HCT116 (cell line): ENCODE measurements at regions not wholly inside any gene's neighbourhood (a gene's known extent, or its start where the extent isn't known, plus 50 kb on each side); places are given as distances from the start of the nearest gene placed in this dataset.

Experiments used
- ATAC-seq: fragments of 200-7000 bp; cut with Tn5 transposase; 2 replicates; pipeline ENCODE4 v1.9.1; 2020; ENCODE audit warnings: mild to moderate bottlenecking, moderate library complexity
- BruUV-seq: library from RNA; stranded (reverse); fragments of 400-500 nt; replicated peaks from 2 replicates; lab custom pipeline; 2021; lab: Mats Ljungman, UMichigan
- CTCF ChIA-PET: fragments of 300-600 bp; sonication (Branson Sonifier 250); formaldehyde crosslinking; loops from one replicate; lab custom pipeline; 2021; ENCODE audit warnings: antibody characterized with exemption; lab: Charles Lee
- POLR2A ChIA-PET: fragments of 300-600, 350-600 bp; sonication (Branson Sonifier 250); formaldehyde crosslinking; loops from one replicate; lab custom pipeline; 2021; ENCODE audit warnings: antibody characterized with exemption; lab: Charles Lee
- RAD21 ChIA-PET, 2 experiments: fragments of 300-600 bp; sonication (Branson Sonifier 250); formaldehyde crosslinking; loops; one replicate each; lab custom pipeline; 2023; ENCODE audit warnings: low total read pairs in 2 of 2; ENCODE audit not compliant: uncharacterized antibody in 2 of 2, unreplicated experiment in 2 of 2, low non-redundant PET in 1 of 2; lab: Charles Lee
- DNase-seq: peaks from one replicate; pipeline ENCODE4 v3.0.0-alpha.2; 2010; ENCODE audit warnings: low read depth, low spot score
- H2AFZ ChIP-seq: fragments of 200-600 bp; shearing (Covaris generic), sonication (generic); 2 replicates; pipeline ENCODE4 v1.6.1; 2017; ENCODE audit warnings: low read depth, mixed run types, mixed read lengths, antibody characterized with exemption, low read length; ENCODE audit not compliant: poor library complexity, severe bottlenecking
- H3K27ac ChIP-seq: 2 replicates; pipeline ENCODE4 v1.5.1; 2012; ENCODE audit warnings: low read depth, low read length
- H3K27me3 ChIP-seq: fragments of 200-600 bp; sonication (generic); 2 replicates; pipeline ENCODE4 v1.6.1; 2016; ENCODE audit warnings: mixed run types, low read length, mixed read lengths; ENCODE audit not compliant: insufficient read depth
- H3K36me3 ChIP-seq, 2 experiments: fragments of 200-500 bp in 1 of 2; fragments of 200-600 bp in 1 of 2; sonication (Bioruptor generic) in 1 of 2; sonication (generic) in 1 of 2; 2 replicates each; pipeline versions ENCODE4 v1.5.1 to v1.6.1; 2014 to 2016; ENCODE audit warnings: low read length in 2 of 2, inconsistent platforms in 1 of 2, mixed read lengths in 1 of 2, mixed run types in 1 of 2; ENCODE audit not compliant: insufficient read depth in 2 of 2, control insufficient read depth in 1 of 2
- H3K4me1 ChIP-seq, 2 experiments: fragments of 200-600 bp in 1 of 2; sonication (generic) in 1 of 2; 2 replicates each; pipeline versions ENCODE4 v1.5.1 to v1.6.1; 2012 to 2017; ENCODE audit warnings: low read length in 2 of 2, inconsistent platforms in 1 of 2, mild to moderate bottlenecking in 1 of 2, mixed read lengths in 1 of 2, mixed run types in 1 of 2, moderate library complexity in 1 of 2; ENCODE audit not compliant: insufficient read depth in 2 of 2, control insufficient read depth in 1 of 2
- H3K4me2 ChIP-seq: fragments of 200-600 bp; sonication (generic); 2 replicates; pipeline ENCODE4 v1.6.1; 2017; ENCODE audit warnings: mixed run types, low read length, mixed read lengths
- H3K4me3 ChIP-seq, 2 experiments: fragments of 200-600 bp in 1 of 2; sonication (generic) in 1 of 2; replicated peaks in 1 of 2; 2 replicates each; pipeline ENCODE4 v1.5.1; 2011 to 2016; ENCODE audit warnings: low read length in 2 of 2, control low read depth in 1 of 2, low read depth in 1 of 2, mild to moderate bottlenecking in 1 of 2, mixed read lengths in 1 of 2, mixed run types in 1 of 2
- H3K79me2 ChIP-seq: fragments of 200-600 bp; sonication (generic); 2 replicates; pipeline ENCODE4 v1.6.1; 2017; ENCODE audit warnings: mild to moderate bottlenecking, mixed run types, low read length, moderate library complexity, mixed read lengths; ENCODE audit not compliant: insufficient read depth
- H3K9ac ChIP-seq: fragments of 200-600 bp; sonication (generic); 2 replicates; pipeline ENCODE4 v1.6.1; 2016; ENCODE audit warnings: low read length, mixed read lengths
- H3K9me2 ChIP-seq: fragments of 200-600 bp; sonication (generic), shearing (Covaris generic); 2 replicates; pipeline ENCODE4 v1.6.1; 2017; ENCODE audit warnings: mixed run types, mild to moderate bottlenecking, moderate library complexity; ENCODE audit not compliant: insufficient read depth
- H3K9me3 ChIP-seq, 2 experiments: fragments of 200-500 bp in 1 of 2; fragments of 200-600 bp in 1 of 2; sonication (Bioruptor generic) in 1 of 2; sonication (generic) in 1 of 2; 2 replicates each; pipeline ENCODE4 v1.6.1; 2014 to 2017; ENCODE audit warnings: low read length in 2 of 2, mixed read lengths in 2 of 2, inconsistent platforms in 1 of 2, low read depth in 1 of 2, mild to moderate bottlenecking in 1 of 2, mixed run types in 1 of 2, moderate library complexity in 1 of 2; ENCODE audit not compliant: control insufficient read depth in 1 of 2, insufficient read depth in 1 of 2
- H4K20me1 ChIP-seq: fragments of 200-600 bp; sonication (generic), shearing (Covaris generic); 2 replicates; pipeline ENCODE4 v1.6.1; 2017; ENCODE audit warnings: mixed run types, mild to moderate bottlenecking, moderate library complexity; ENCODE audit not compliant: insufficient read depth
- ATF3 ChIP-seq: IDR thresholded peaks from 2 replicates; pipeline ENCODE4 v1.6.1; 2012
- EGR1 ChIP-seq: IDR thresholded peaks from 2 replicates; pipeline ENCODE4 v1.6.1; 2012; ENCODE audit warnings: low read depth
- EZH2phosphoT487 ChIP-seq: fragments of 200-600 bp; IDR thresholded peaks from 2 replicates; pipeline ENCODE4 v1.6.1; 2018; ENCODE audit warnings: antibody characterized with exemption, borderline replicate concordance
- POLR2A ChIP-seq: IDR thresholded peaks from 2 replicates; pipeline ENCODE4 v1.7.0; 2011; ENCODE audit warnings: borderline replicate concordance; ENCODE audit not compliant: insufficient read depth, insufficient read length; ENCODE audit errors: extremely low read depth
- SP1 ChIP-seq: IDR thresholded peaks from 2 replicates; pipeline ENCODE4 v1.6.1; 2012; ENCODE audit warnings: low read depth
- SRF ChIP-seq: IDR thresholded peaks from 2 replicates; pipeline ENCODE4 v1.6.1; 2012; ENCODE audit warnings: low read depth
- TCF7L2 ChIP-seq: IDR thresholded peaks from 2 replicates; pipeline ENCODE4 v1.7.0; 2011; ENCODE audit warnings: borderline replicate concordance, inconsistent platforms; ENCODE audit not compliant: insufficient read depth, insufficient read length; ENCODE audit errors: extremely low read depth
- YY1 ChIP-seq: IDR thresholded peaks from 2 replicates; pipeline ENCODE4 v1.6.1; 2011; ENCODE audit warnings: low read length, low read depth, moderate library complexity, mild to moderate bottlenecking; ENCODE audit not compliant: insufficient replicate concordance; ENCODE audit errors: extremely low read depth
- ZFX ChIP-seq: fragments of 450-650 bp; IDR thresholded peaks from 2 replicates; pipeline ENCODE4 v1.6.1; 2017
- intact Hi-C: fragments of 100-400 bp; cut with micrococcal nuclease; formaldehyde crosslinking; loops from 2 replicates; pipeline ENCODE4 v1.10.0; 2022

GRCh38 chr2:238726670-238727584, 121.0 kb upstream of the TWIST2 start:
- CTCF ChIA-PET = no interaction called here
- H3K27ac ChIP-seq = no peak overlapping the region
- no peaks in the 10 kb centered on the region for H4K20me1 ChIP-seq
- H3K4me2 ChIP-seq = no peak overlapping the region
- no peaks in the 10 kb centered on the region for H3K79me2 ChIP-seq
- H2AFZ ChIP-seq = no peak overlapping the region
- H3K36me3 ChIP-seq = no peaks in the 10 kb centered on the region
- H3K9me2 ChIP-seq = no peaks in the 10 kb centered on the region
- no peak for TF ChIP-seq POLR2A
- TF ChIP-seq SRF = no peak
- TF ChIP-seq ATF3 = no peak
- no peak for TF ChIP-seq ZFX
- no peak for TF ChIP-seq YY1
- no peak for TF ChIP-seq EZH2phosphoT487
- TF ChIP-seq EGR1 = no peak
- TF ChIP-seq SP1 = no peak
- TF ChIP-seq TCF7L2 = no peak
- no TSS peak for BruUV-seq
- ATAC-seq (no peak), DNase-seq (no peak)
- H3K9me3 ChIP-seq = no peaks in the 10 kb centered on the region
- H3K4me3 ChIP-seq = no peak overlapping the region
- intact Hi-C loops = no loop called here
- RAD21 ChIA-PET = no interaction called here
- POLR2A ChIA-PET = no interaction called here
- no peaks in the 10 kb centered on the region for H3K27me3 ChIP-seq
- H3K4me1 ChIP-seq = no peaks in the 10 kb centered on the region
- no peak overlapping the region for H3K9ac ChIP-seq
